ENCODE measurements at regions not wholly inside any gene's neighbourhood (a gene's known extent, or its start where the extent isn't known, plus 50 kb on each side); places are given as distances from the start of the nearest gene placed in this dataset.

- Histone ChIP-seq H3K4me3 (no peak overlapping the region), H3K27ac (no peak overlapping the region), H3K27me3 (no peaks in the 10 kb centered on the region), H3K36me3 (no peaks in the 10 kb centered on the region), H3K9me3 (no peaks in the 10 kb centered on the region), H3K4me1 (ENCODE audit: insufficient read depth) (no peaks in the 10 kb centered on the region)
- intact Hi-C loops (cut with DNase I) = no loop called here
- 23 to 31% (median 29%) methylated on average over 2 of the region's 2 CpGs for WGBS, 3 donors
- DNase-seq = no peak
- no peak for TF ChIP-seq CTCF (IDR thresholded peaks at IDR 0.05)
- no peak for TF ChIP-seq EP300 (IDR thresholded peaks at IDR 0.05)
- no peak for TF ChIP-seq POLR2A (IDR thresholded peaks at IDR 0.05)
Measured at GRCh38 chr9:73074176-73074708, 77.4 kb upstream of the ANXA1 start.

- no peaks in the 10 kb centered on the region for H3K36me3 ChIP-seq
Measured at GRCh38 chr9:73073337-73074175, 78.1 kb upstream of the ANXA1 start.

GRCh38 chr9:73067074-73067473 lies 84.6 kb upstream of the ANXA1 start:
- no peaks in the 10 kb centered on the region for H3K9me3 ChIP-seq
- intact Hi-C loops (cut with DNase I) = no loop called here
- H3K27ac ChIP-seq = no peak overlapping the region

More at GRCh38 chr9:73073337-73074175, 78.1 kb upstream of the ANXA1 start:
- no peak for DNase-seq
- Histone ChIP-seq H3K27ac (no peak overlapping the region), H3K4me1 (ENCODE audit: insufficient read depth) (no peaks in the 10 kb centered on the region), H3K27me3 (no peaks in the 10 kb centered on the region), H3K9me3 (no peaks in the 10 kb centered on the region), H3K4me3 (no peak overlapping the region)
- TF ChIP-seq EP300 (IDR thresholded peaks at IDR 0.05) (no peak), POLR2A (IDR thresholded peaks at IDR 0.05) (no peak), CTCF (IDR thresholded peaks at IDR 0.05) (no peak)
- intact Hi-C loops (cut with DNase I) = no loop called here
- WGBS, 3 donors = 82 to 89% (median 88%) methylated on average over 5 of the region's 5 CpGs

GRCh38 chr9:73065439-73065838 lies 86.2 kb upstream of the ANXA1 start:
- Histone ChIP-seq H3K9me3 (no peaks in the 10 kb centered on the region), H3K4me3 (no peak overlapping the region), H3K27ac (no peak overlapping the region), H3K4me1 (ENCODE audit: insufficient read depth) (no peaks in the 10 kb centered on the region), H3K27me3 (no peaks in the 10 kb centered on the region), H3K36me3 (no peaks in the 10 kb centered on the region)
- no peak for DNase-seq
- intact Hi-C loops (cut with DNase I) = no loop called here
- no peak for TF ChIP-seq EP300 (IDR thresholded peaks at IDR 0.05)
- no peak for TF ChIP-seq POLR2A (IDR thresholded peaks at IDR 0.05)
- TF ChIP-seq CTCF (IDR thresholded peaks at IDR 0.05) = no peak
- WGBS, 3 donors = 95 to 98% (median 96%) methylated on average over 6 of the region's 6 CpGs

More at GRCh38 chr9:73067074-73067473, 84.6 kb upstream of the ANXA1 start:
- no peaks in the 10 kb centered on the region for H3K27me3 ChIP-seq
- H3K36me3 ChIP-seq = no peaks in the 10 kb centered on the region
- TF ChIP-seq EP300 (IDR thresholded peaks at IDR 0.05) = no peak
- TF ChIP-seq CTCF (IDR thresholded peaks at IDR 0.05) = no peak
- no peak for TF ChIP-seq POLR2A (IDR thresholded peaks at IDR 0.05)
- 90 to 98% (median 94%) methylated on average over 2 of the region's 2 CpGs for WGBS, 3 donors
- H3K4me3 ChIP-seq = no peak overlapping the region
- H3K4me1 ChIP-seq (ENCODE audit: insufficient read depth) = no peaks in the 10 kb centered on the region
- no peak for DNase-seq

Measured in ovary (tissue), 7 donors.